SW 1271 (cell line): ENCODE measurements at regions not wholly inside any gene's neighbourhood (a gene's known extent, or its start where the extent isn't known, plus 50 kb on each side); places are given as distances from the start of the nearest gene placed in this dataset.

Source experiments
- DNase-seq, 2 experiments: peaks; one replicate each; lab custom pipeline; 2025; lab: John Stamatoyannopoulos, UW

GRCh38 chr9:14517154-14517906 lies 175.9 kb downstream of the ZDHHC21 start:
- no peak for DNase-seq

GRCh38 chr9:14516656-14517055 lies 176.6 kb downstream of the ZDHHC21 start:
- DNase-seq, result no peak

GRCh38 chr9:14515571-14516198 lies 177.5 kb downstream of the ZDHHC21 start:
- DNase-seq, result no peak

- no peak for DNase-seq
Measured at GRCh38 chr9:14515049-14515448, 178.2 kb downstream of the ZDHHC21 start.

GRCh38 chr9:14512942-14513341 lies 180.3 kb downstream of the ZDHHC21 start:
- no peak for DNase-seq

GRCh38 chr9:14511452-14511851 lies 181.8 kb downstream of the ZDHHC21 start:
- DNase-seq, result no peak

- DNase-seq, result no peak
Measured at GRCh38 chr9:14508884-14509283, 184.3 kb downstream of the ZDHHC21 start.

GRCh38 chr9:14501366-14501765 lies 187.4 kb upstream of the NFIB start:
- DNase-seq, result no peak

GRCh38 chr9:14500705-14501104 lies 186.8 kb upstream of the NFIB start:
- no peak for DNase-seq

GRCh38 chr9:14499976-14500375 lies 186.0 kb upstream of the NFIB start:
- DNase-seq, result no peak

- DNase-seq, result no peak
Measured at GRCh38 chr9:14498824-14499223, 184.9 kb upstream of the NFIB start.

GRCh38 chr9:14497476-14497875 lies 183.5 kb upstream of the NFIB start:
- no peak for DNase-seq

- no peak for DNase-seq
Measured at GRCh38 chr9:14488421-14489190, 174.7 kb upstream of the NFIB start.

- DNase-seq, result no peak
Measured at GRCh38 chr9:14487547-14488185, 173.7 kb upstream of the NFIB start.

- no peak for DNase-seq
Measured at GRCh38 chr9:14485366-14485765, 171.4 kb upstream of the NFIB start.

GRCh38 chr9:14482856-14483255 lies 168.9 kb upstream of the NFIB start:
- DNase-seq, result no peak

- DNase-seq, result no peak
Measured at GRCh38 chr9:14480526-14480925, 166.6 kb upstream of the NFIB start.

GRCh38 chr9:14479163-14479560 lies 165.2 kb upstream of the NFIB start:
- no peak for DNase-seq

- DNase-seq, result no peak
Measured at GRCh38 chr9:14478175-14479162, 164.5 kb upstream of the NFIB start.

- DNase-seq, result no peak
Measured at GRCh38 chr9:14471041-14471440, 157.1 kb upstream of the NFIB start.

GRCh38 chr9:14467675-14468374 lies 153.9 kb upstream of the NFIB start:
- no peak for DNase-seq
